Keratinocyte (primary cell): ENCODE measurements at regions not wholly inside any gene's neighbourhood (a gene's known extent, or its start where the extent isn't known, plus 50 kb on each side); places are given as distances from the start of the nearest gene placed in this dataset.

Experiments used
- DNase-seq: peaks from one replicate; pipeline ENCODE4 v3.0.0-alpha.2; 2011; ENCODE audit warnings: low read depth, missing footprints, low spot score
- FAIRE-seq: peaks from 2 replicates; lab custom pipeline; 2011; peaks lifted over from hg19 to GRCh38; lab: Jason Lieb, UNC
- H2AFZ ChIP-seq: 2 replicates; pipeline ENCODE4 v1.6.0; 2012; ENCODE audit warnings: low read length, control low read depth, inconsistent platforms; ENCODE audit not compliant: control insufficient read depth
- H3K27ac ChIP-seq: 2 replicates; pipeline ENCODE4 v1.5.1; 2011; ENCODE audit warnings: low read length; ENCODE audit not compliant: control insufficient read depth, insufficient read depth
- H3K27me3 ChIP-seq: 3 replicates; pipeline ENCODE4 v1.6.0; 2011; ENCODE audit warnings: low read length; ENCODE audit not compliant: control insufficient read depth, insufficient read depth; ENCODE audit errors: extremely low read depth
- H3K36me3 ChIP-seq, 2 experiments: 2 replicates in 1 of 2; 3 replicates in 1 of 2; pipeline ENCODE4 v1.5.1; 2011; ENCODE audit warnings: low read length in 2 of 2, mild to moderate bottlenecking in 1 of 2; ENCODE audit not compliant: control insufficient read depth in 2 of 2, insufficient read depth in 2 of 2; ENCODE audit errors: extremely low read depth in 1 of 2
- H3K4me1 ChIP-seq: 3 replicates; pipeline ENCODE4 v1.5.1; 2011; ENCODE audit warnings: low read length; ENCODE audit not compliant: control insufficient read depth, insufficient read depth; ENCODE audit errors: extremely low read depth
- H3K4me2 ChIP-seq: 3 replicates; pipeline ENCODE4 v1.6.0; 2011; ENCODE audit warnings: low read depth, low read length; ENCODE audit not compliant: control insufficient read depth, insufficient read depth; ENCODE audit errors: extremely low read depth
- H3K4me3 ChIP-seq, 3 experiments: fragments of 200-600 bp in 1 of 3; sonication (generic) in 1 of 3; 2 replicates in 2 of 3; 3 replicates in 1 of 3; pipeline ENCODE4 v1.5.1; 2011 to 2016; ENCODE audit warnings: low read length in 3 of 3, mild to moderate bottlenecking in 3 of 3, control low read depth in 2 of 3, inconsistent platforms in 1 of 3, low read depth in 1 of 3, mixed read lengths in 1 of 3, mixed run types in 1 of 3, moderate library complexity in 1 of 3; ENCODE audit not compliant: control insufficient read depth in 2 of 3, insufficient read depth in 2 of 3; ENCODE audit errors: extremely low read depth in 1 of 3
- H3K79me2 ChIP-seq: 2 replicates; pipeline ENCODE4 v1.6.0; 2012; ENCODE audit warnings: low read length; ENCODE audit not compliant: control insufficient read depth, insufficient read depth
- H3K9ac ChIP-seq: 3 replicates; pipeline ENCODE4 v1.6.0; 2011; ENCODE audit warnings: low read length; ENCODE audit not compliant: control insufficient read depth, insufficient read depth; ENCODE audit errors: extremely low read depth
- H3K9me1 ChIP-seq: 3 replicates; pipeline ENCODE4 v1.6.0; 2011; ENCODE audit warnings: low read length; ENCODE audit not compliant: control insufficient read depth, insufficient read depth; ENCODE audit errors: extremely low read depth
- H3K9me3 ChIP-seq: 2 replicates; pipeline ENCODE4 v1.5.1; 2012; ENCODE audit warnings: low read depth, low read length; ENCODE audit not compliant: control insufficient read depth
- H4K20me1 ChIP-seq: 3 replicates; pipeline ENCODE4 v1.6.0; 2011; ENCODE audit warnings: low read length; ENCODE audit not compliant: control insufficient read depth, insufficient read depth; ENCODE audit errors: extremely low read depth
- CTCF ChIP-seq, 3 experiments: IDR thresholded peaks in 1 of 3; conservative IDR thresholded peaks in 1 of 3; optimal IDR thresholded peaks in 1 of 3; 2 replicates in 2 of 3; 3 replicates in 1 of 3; pipeline versions ENCODE3 to v1.5.1; 2011; ENCODE audit warnings: low read length in 3 of 3, mild to moderate bottlenecking in 3 of 3, moderate library complexity in 2 of 3, control low read depth in 1 of 3, inconsistent platforms in 1 of 3; ENCODE audit not compliant: insufficient read depth in 2 of 3; ENCODE audit errors: extremely low read depth in 1 of 3
- EZH2 ChIP-seq: IDR thresholded peaks from one replicate; pipeline ENCODE4 v1.6.1; 2012; ENCODE audit warnings: inconsistent platforms, mild to moderate bottlenecking, low read length, moderate library complexity
- dilution Hi-C: fragments of 300-500 bp; cut with MboI; formaldehyde crosslinking; loops from one replicate; pipeline ENCODE4 v1.7.0; 2020; ENCODE audit warnings: low sequenced_read_pairs; ENCODE audit not compliant: extremely low pct_ligation_motif_present

- Histone ChIP-seq H3K27ac (no peak overlapping the region), H3K9me3 (no peaks in the 10 kb centered on the region), H3K4me1 (peaks cover 12% of the 10 kb centered on the region), H3K9me1 (no peaks in the 10 kb centered on the region), H3K4me3 (no peak overlapping the region), H3K27me3 (no peaks in the 10 kb centered on the region), H2AFZ (no peak overlapping the region), H4K20me1 (no peaks in the 10 kb centered on the region), H3K36me3 (no peaks in the 10 kb centered on the region), H3K9ac (no peak overlapping the region), H3K79me2 (no peaks in the 10 kb centered on the region), H3K4me2 (no peak overlapping the region)
- dilution Hi-C loops, result no loop called here
- no peak for DNase-seq
- TF ChIP-seq CTCF (optimal IDR thresholded peaks at IDR 0.05 in 1 of 3, IDR thresholded peaks at IDR 0.05 in 1 of 3, conservative IDR thresholded peaks at IDR 0.05 in 1 of 3; ENCODE audit: extremely low read depth in 1 of 3, insufficient read depth in 2 of 3, low read length in 3 of 3) (no peak), EZH2 (no peak)
- FAIRE-seq, result no peak
Measured at GRCh38 chr3:38996193-38996592, 55.6 kb downstream of the SCN11A start.

GRCh38 chr3:38994251-38994650 lies 57.5 kb downstream of the SCN11A start:
- H3K4me1 ChIP-seq, result peaks cover 12% of the 10 kb centered on the region
- FAIRE-seq (no peak), DNase-seq (no peak)
- H2AFZ ChIP-seq, result no peak overlapping the region
- H3K27me3 ChIP-seq, result no peaks in the 10 kb centered on the region
- H3K4me3 ChIP-seq, result no peak overlapping the region
- H3K9me1 ChIP-seq, result no peaks in the 10 kb centered on the region
- dilution Hi-C loops, result no loop called here
- TF ChIP-seq CTCF (optimal IDR thresholded peaks at IDR 0.05 in 1 of 3, IDR thresholded peaks at IDR 0.05 in 1 of 3, conservative IDR thresholded peaks at IDR 0.05 in 1 of 3; ENCODE audit: extremely low read depth in 1 of 3, insufficient read depth in 2 of 3, low read length in 3 of 3) (no peak), EZH2 (no peak)
- H3K36me3 ChIP-seq, result no peaks in the 10 kb centered on the region
- H4K20me1 ChIP-seq, result no peaks in the 10 kb centered on the region
- H3K9ac ChIP-seq, result no peak overlapping the region
- H3K9me3 ChIP-seq, result no peaks in the 10 kb centered on the region
- no peak overlapping the region for H3K4me2 ChIP-seq
- H3K27ac ChIP-seq, result no peak overlapping the region
- no peaks in the 10 kb centered on the region for H3K79me2 ChIP-seq
